ENCODE measurements at regions not wholly inside any gene's neighbourhood (a gene's known extent, or its start where the extent isn't known, plus 50 kb on each side); places are given as distances from the start of the nearest gene placed in this dataset.

- TF ChIP-seq CTCF (IDR thresholded peaks at IDR 0.05) (no peak), POLR2A (IDR thresholded peaks at IDR 0.05) (no peak)
Measured at GRCh38 chr2:199024224-199024623, 433.5 kb downstream of the SATB2 start.
